ENCODE measurements at regions not wholly inside any gene's neighbourhood (a gene's known extent, or its start where the extent isn't known, plus 50 kb on each side); places are given as distances from the start of the nearest gene placed in this dataset.

DNA sequence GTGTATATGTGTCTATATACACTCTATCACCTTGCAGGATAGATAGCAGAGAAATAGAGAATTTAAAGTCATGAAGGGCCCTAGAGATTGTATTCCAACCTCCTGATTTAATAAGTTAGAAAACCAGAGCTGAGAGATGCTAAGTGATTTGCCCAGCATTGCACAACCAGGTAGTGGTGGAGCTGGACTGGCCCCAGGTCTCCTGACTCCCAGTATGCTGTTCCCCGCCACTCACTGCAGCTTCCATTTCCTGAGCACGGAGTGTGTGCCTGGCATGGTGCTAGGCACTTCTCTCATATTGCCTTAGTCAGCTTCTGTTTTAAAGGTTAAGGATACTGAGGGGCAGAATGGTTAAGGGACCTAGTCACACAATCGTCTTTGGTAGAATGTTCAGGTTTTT is 129.4 kb upstream of the KLHL25 start:
- Histone ChIP-seq H3K27ac (no peak overlapping the region), H3K36me3 (no peaks in the 10 kb centered on the region), H3K27me3 (peaks cover 8% of the 10 kb centered on the region), H3K9me3 (no peaks in the 10 kb centered on the region), H3K4me1 (no peaks in the 10 kb centered on the region), H3K4me3 (no peak overlapping the region)
- TF ChIP-seq EP300 (IDR thresholded peaks at IDR 0.05): no peak
- no peak for TF ChIP-seq POLR2A (IDR thresholded peaks at IDR 0.05)
- no peak for TF ChIP-seq POLR2AphosphoS5 (IDR thresholded peaks at IDR 0.05)
- TF ChIP-seq CTCF (IDR thresholded peaks at IDR 0.05): no peak
- ATAC-seq: no peak
- 92% methylated on average over 3 of the region's 3 CpGs; no CpG with 5 or more reads in 1 of the 2 donors for WGBS, 2 donors (ENCODE audit: low coverage in 1 of 2)

DNA sequence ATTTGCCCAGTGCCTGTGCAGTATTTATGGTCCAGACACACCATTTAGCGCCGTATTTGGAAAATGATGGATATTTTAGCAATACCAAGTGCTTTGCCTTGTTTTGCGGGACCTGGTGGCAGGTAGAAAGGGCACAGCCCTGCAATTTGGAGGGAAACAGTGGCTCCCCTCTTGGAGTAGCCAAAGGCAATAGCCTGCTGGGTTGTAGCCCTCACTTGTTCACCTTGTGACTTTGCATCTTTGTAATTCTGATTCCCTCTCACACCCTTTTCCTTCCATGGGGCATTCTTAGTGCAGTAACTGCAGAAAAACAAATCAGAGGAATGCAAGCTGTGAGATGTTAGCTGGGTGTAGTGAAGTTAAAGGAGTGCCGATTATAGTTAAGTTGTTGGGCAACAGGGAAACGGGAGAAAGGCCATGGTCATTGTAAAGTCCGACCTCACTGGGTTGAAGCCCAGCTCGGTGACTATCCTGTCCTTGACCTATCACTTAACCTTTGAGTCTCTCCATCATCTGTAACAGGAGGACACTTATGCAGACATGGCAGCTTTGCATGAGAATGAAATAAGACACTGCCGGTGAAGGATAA is 131.0 kb upstream of the KLHL25 start:
- H3K4me3 ChIP-seq: no peak overlapping the region
- no peak for TF ChIP-seq POLR2AphosphoS5 (IDR thresholded peaks at IDR 0.05)
- TF ChIP-seq POLR2A (IDR thresholded peaks at IDR 0.05): no peak
- no peak for TF ChIP-seq EP300 (IDR thresholded peaks at IDR 0.05)
- no peak for TF ChIP-seq CTCF (IDR thresholded peaks at IDR 0.05)
- H3K4me1 ChIP-seq: no peaks in the 10 kb centered on the region
- ATAC-seq: no peak
- H3K27me3 ChIP-seq: peaks cover 8% of the 10 kb centered on the region
- no peak overlapping the region for H3K27ac ChIP-seq
- H3K9me3 ChIP-seq: no peaks in the 10 kb centered on the region
- H3K36me3 ChIP-seq: no peaks in the 10 kb centered on the region
- WGBS, 2 donors (ENCODE audit: low coverage in 1 of 2): 68 to 80% methylated on average over 4 to 6 of the region's 8 CpGs

DNA sequence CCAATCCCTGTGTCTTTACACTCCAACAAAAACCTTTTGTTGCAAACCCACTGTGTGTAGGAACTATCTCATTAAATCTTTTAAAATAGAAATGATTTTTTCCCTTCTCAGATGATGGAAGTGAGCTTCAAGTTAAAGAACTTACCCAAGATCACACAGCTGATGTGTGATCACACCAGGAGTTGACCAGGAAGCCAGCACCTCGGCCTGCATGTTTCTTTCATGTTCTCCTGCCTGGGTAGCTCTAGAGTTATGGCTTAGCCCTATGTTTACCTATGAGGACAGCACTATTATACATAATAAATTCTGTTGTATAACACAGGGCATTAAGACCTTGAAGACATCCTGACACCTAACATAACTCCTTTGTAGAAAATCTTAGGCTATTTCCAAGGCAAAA is 132.1 kb upstream of the KLHL25 start:
- Histone ChIP-seq H3K9me3 (no peaks in the 10 kb centered on the region), H3K27ac (no peak overlapping the region), H3K4me3 (no peak overlapping the region), H3K27me3 (peaks cover 8% of the 10 kb centered on the region), H3K4me1 (no peaks in the 10 kb centered on the region), H3K36me3 (no peaks in the 10 kb centered on the region)
- ATAC-seq: no peak
- 63 to 75% methylated on average over 1 of the region's 1 CpG for WGBS, 2 donors (ENCODE audit: low coverage in 1 of 2)
- TF ChIP-seq CTCF (IDR thresholded peaks at IDR 0.05): no peak
- TF ChIP-seq POLR2AphosphoS5 (IDR thresholded peaks at IDR 0.05): no peak
- TF ChIP-seq EP300 (IDR thresholded peaks at IDR 0.05): no peak
- TF ChIP-seq POLR2A (IDR thresholded peaks at IDR 0.05): no peak

DNA sequence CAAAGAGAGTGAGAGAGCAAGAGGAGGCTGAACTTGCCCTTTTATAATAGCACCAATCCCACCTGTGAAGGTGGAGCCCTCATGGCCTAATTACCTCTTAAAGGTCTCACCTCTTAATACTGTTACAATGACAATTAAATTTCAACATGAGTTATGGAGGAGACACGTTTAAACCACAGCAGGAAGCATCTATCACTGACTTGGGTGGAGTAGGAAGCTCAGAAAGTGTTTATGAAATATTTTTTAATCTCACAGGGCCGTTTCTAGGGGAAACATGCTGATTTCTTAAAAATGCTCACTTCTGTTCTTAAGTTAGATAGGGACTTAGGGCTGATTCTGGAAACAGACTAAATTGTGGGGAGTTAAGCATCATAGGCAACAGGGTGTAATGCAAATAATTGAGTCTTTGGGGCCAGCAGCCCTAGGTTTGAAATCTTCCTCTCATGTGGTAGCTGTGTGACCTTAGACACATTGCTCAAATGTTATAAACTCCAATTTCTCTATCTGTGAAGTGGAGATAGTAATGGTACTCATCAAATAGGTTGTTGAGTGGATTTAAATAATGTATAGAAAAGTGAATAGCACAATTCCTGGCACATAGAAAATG is 133.3 kb upstream of the KLHL25 start:
- Histone ChIP-seq H3K36me3 (no peaks in the 10 kb centered on the region), H3K27me3 (peaks cover 8% of the 10 kb centered on the region), H3K9me3 (no peaks in the 10 kb centered on the region), H3K27ac (no peak overlapping the region), H3K4me3 (no peak overlapping the region), H3K4me1 (no peaks in the 10 kb centered on the region)
- TF ChIP-seq POLR2AphosphoS5 (IDR thresholded peaks at IDR 0.05): no peak
- TF ChIP-seq CTCF (IDR thresholded peaks at IDR 0.05): no peak
- TF ChIP-seq POLR2A (IDR thresholded peaks at IDR 0.05): no peak
- no peak for TF ChIP-seq EP300 (IDR thresholded peaks at IDR 0.05)
- WGBS, 2 donors (ENCODE audit: low coverage in 1 of 2): 0 to 36% methylated on average over 1 to 2 of the region's 2 CpGs
- ATAC-seq: no peak

DNA sequence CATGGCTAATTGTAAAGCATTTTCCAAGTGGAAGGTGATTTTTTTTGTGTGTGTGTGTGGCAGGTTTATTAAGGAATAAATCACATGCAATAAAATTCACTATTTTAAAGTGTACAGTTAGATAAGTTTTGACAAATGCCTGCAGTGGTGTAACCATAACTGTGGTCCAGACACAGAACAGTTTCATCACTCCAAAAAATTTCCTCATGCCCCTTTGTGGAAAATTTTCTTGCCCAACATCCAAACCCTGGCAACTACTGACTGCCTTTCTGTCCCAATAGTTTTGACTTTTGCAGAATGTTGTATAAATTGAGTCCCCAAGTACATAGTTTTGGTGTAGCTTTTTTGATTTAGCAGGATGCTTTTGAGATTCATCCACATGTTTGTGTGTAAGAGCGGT is 135.1 kb upstream of the KLHL25 start:
- no peak for ATAC-seq
- H3K27ac ChIP-seq: no peak overlapping the region
- H3K9me3 ChIP-seq: no peaks in the 10 kb centered on the region
- H3K27me3 ChIP-seq: no peaks in the 10 kb centered on the region
- TF ChIP-seq EP300 (IDR thresholded peaks at IDR 0.05): no peak
- TF ChIP-seq CTCF (IDR thresholded peaks at IDR 0.05): no peak
- TF ChIP-seq POLR2AphosphoS5 (IDR thresholded peaks at IDR 0.05): no peak
- TF ChIP-seq POLR2A (IDR thresholded peaks at IDR 0.05): no peak
- H3K4me1 ChIP-seq: no peaks in the 10 kb centered on the region
- no peaks in the 10 kb centered on the region for H3K36me3 ChIP-seq
- H3K4me3 ChIP-seq: no peak overlapping the region
- 78 to 100% methylated on average over 1 of the region's 1 CpG for WGBS, 2 donors (ENCODE audit: low coverage in 1 of 2)
